ENCODE measurements at regions not wholly inside any gene's neighbourhood (a gene's known extent, or its start where the extent isn't known, plus 50 kb on each side); places are given as distances from the start of the nearest gene placed in this dataset.

DNA sequence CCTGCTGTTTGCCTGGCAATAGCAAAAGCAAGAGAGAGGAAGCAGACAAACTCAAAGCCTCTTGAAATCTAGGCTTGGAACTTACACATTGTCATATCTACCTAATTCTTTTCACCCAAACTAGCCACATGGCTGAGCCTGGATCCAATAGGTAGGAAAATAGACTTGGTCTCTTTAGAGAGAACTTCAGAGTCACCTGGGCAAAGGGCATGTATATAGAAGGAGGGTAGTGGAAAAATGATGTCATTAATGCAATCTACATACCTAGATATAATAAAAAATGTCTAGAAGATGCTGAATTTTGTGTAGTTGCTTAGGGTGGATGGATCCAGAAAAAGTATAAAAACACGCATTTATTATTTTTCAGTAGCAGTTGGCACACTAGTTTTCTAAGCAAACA, 237.0 kb upstream of the GEMIN8 start:
- TF ChIP-seq ZNF124 (CRISPR knock-in tag; IDR thresholded peaks at IDR 0.05): no peak
- no peak for TF ChIP-seq SREBF1 (IDR thresholded peaks at IDR 0.05; ENCODE audit: borderline replicate concordance, low read depth, low read length)
- TF ChIP-seq ELF1 (tag; IDR thresholded peaks at IDR 0.05): no peak
- TF ChIP-seq SMARCC2 (IDR thresholded peaks at IDR 0.05; ENCODE audit: low read depth): no peak
- TF ChIP-seq, protein P1, sequence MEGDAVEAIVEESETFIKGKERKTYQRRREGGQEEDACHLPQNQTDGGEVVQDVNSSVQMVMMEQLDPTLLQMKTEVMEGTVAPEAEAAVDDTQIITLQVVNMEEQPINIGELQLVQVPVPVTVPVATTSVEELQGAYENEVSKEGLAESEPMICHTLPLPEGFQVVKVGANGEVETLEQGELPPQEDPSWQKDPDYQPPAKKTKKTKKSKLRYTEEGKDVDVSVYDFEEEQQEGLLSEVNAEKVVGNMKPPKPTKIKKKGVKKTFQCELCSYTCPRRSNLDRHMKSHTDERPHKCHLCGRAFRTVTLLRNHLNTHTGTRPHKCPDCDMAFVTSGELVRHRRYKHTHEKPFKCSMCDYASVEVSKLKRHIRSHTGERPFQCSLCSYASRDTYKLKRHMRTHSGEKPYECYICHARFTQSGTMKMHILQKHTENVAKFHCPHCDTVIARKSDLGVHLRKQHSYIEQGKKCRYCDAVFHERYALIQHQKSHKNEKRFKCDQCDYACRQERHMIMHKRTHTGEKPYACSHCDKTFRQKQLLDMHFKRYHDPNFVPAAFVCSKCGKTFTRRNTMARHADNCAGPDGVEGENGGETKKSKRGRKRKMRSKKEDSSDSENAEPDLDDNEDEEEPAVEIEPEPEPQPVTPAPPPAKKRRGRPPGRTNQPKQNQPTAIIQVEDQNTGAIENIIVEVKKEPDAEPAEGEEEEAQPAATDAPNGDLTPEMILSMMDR (IDR thresholded peaks at IDR 0.05 in 2 of 3, conservative IDR thresholded peaks at IDR 0.05 in 1 of 3; ENCODE audit: insufficient read depth in 2 of 3, low read depth in 1 of 3, low read length in 3 of 3): no peak
- TF ChIP-seq POLR2A (conservative IDR thresholded peaks at IDR 0.05): no peak
- no peak for TF ChIP-seq EZH2 (IDR thresholded peaks at IDR 0.05; ENCODE audit: borderline replicate concordance, low read depth, low read length)
- TF ChIP-seq TAF1 (IDR thresholded peaks at IDR 0.05; ENCODE audit: control insufficient read depth, extremely low read depth, insufficient read depth, low read length, severe bottlenecking): no peak
- no peak for TF ChIP-seq USF2 (CRISPR knock-in tag; IDR thresholded peaks at IDR 0.05)
- no peak for TF ChIP-seq ELF4 (CRISPR knock-in tag; IDR thresholded peaks at IDR 0.05)
- no peak for TF ChIP-seq IRF2 (CRISPR knock-in tag; IDR thresholded peaks at IDR 0.05)
- TF ChIP-seq, protein P2, sequence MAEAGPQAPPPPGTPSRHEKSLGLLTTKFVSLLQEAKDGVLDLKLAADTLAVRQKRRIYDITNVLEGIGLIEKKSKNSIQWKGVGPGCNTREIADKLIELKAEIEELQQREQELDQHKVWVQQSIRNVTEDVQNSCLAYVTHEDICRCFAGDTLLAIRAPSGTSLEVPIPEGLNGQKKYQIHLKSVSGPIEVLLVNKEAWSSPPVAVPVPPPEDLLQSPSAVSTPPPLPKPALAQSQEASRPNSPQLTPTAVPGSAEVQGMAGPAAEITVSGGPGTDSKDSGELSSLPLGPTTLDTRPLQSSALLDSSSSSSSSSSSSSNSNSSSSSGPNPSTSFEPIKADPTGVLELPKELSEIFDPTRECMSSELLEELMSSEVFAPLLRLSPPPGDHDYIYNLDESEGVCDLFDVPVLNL (CRISPR knock-in tag; IDR thresholded peaks at IDR 0.05; ENCODE audit: low read depth): no peak
